Activated T-cell treated with anti-CD3 and anti-CD28 coated beads for 48 hours (primary cell): ENCODE measurements at regions not wholly inside any gene's neighbourhood (a gene's known extent, or its start where the extent isn't known, plus 50 kb on each side); places are given as distances from the start of the nearest gene placed in this dataset.
A peak's percentile ranks its signal among the peaks of the same experiment; 100 is the strongest.

ENCODE experiments used
- DNase-seq: peaks from one replicate; pipeline ENCODE4 v3.0.0-alpha.2; 2020; ENCODE audit warnings: low read depth

- no peak for DNase-seq
These were observed 357.6 kb downstream of the RPS29 start for GRCh38 chr14:49228552-49228951.

DNA sequence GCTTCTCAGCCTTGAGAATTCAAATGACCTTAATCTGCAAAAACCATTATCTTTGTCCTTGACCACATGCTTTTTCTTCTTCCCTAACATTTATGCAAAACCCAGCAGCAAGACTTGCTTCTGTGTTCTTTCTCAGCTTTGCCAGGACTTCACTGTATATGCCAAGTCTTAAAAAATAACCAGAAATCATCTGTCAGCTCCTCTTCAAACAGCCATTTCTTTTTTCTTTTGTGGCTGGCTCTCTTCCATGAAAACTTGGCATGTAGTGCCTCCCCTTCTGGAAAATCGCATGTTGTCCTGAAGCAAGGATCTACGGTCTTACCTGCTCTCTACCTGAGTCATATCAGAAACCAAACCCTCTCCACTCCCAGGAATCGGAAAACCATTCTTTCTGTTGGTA is 364.9 kb downstream of the RPS29 start:
- DNase-seq: no peak

DNA sequence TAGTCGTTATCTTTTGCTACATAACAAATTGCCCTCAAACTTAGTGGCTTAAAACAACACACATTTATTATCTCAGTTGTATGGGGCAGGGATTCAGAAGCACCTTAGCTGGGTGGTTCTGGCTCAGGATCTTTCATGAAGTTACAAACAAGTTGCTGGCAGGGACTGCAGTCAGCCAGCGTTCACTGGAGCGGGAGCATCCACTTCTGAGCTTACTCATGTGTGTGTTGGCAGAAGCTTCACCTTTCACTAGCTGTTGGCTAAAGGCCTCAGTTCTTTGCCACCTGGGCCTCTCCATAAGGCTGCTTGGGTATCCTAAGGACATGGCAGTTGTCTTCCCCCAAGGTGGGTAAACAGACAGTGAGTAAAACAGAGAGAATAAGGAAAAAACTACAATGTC is 365.7 kb downstream of the RPS29 start:
- no peak for DNase-seq

DNA sequence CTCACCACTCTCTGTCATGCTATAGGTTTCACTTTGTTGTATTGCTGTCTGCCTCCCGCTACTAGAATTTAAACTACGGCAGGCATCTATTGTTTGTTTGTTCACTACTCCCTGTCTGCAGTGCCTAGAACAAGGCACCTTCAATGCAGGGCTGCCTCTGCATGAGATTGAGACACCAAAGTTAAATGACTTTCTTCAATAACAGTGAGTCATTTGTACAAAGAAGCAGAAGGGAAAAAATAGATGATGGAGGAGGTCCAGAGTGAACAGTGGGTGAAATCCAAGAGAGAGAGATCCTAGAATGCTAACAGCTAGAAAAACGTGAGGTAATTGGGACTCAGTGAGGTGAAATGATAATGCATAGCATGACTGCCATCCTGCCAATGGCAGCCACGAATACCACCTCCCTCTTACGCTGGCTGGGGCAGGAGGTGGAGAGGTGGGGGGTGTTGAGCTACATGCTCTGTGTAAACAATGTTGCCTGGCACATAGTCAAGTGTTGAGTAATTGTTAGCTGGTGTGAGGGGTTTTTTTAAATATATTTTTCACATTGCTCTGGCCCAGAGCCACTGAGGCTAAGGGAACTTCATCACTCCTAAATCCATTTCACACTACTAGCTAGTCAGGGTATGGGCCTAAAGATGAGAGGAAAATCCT is 367.6 kb downstream of the RPS29 start:
- DNase-seq: no peak

DNA sequence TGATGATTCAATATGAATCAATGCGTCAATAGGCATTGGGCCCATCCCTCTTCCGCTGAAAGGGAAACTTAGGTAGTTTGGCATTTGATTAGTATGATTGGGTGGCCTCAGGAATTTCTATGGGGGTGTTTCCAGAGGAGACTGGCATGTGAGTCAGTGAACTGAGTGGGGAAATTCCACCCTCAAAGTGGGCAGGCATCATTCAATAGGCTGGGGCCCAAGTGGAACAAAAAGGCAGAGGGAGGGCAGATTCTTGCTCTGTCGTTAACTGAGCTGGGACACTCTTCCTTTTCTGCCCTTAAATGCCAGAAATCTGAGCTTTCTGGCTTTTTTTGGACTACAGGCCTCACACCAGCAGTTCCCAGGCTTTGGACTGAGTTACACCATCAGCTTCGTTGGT is 373.5 kb downstream of the RPS29 start:
- DNase-seq: no peak

DNA sequence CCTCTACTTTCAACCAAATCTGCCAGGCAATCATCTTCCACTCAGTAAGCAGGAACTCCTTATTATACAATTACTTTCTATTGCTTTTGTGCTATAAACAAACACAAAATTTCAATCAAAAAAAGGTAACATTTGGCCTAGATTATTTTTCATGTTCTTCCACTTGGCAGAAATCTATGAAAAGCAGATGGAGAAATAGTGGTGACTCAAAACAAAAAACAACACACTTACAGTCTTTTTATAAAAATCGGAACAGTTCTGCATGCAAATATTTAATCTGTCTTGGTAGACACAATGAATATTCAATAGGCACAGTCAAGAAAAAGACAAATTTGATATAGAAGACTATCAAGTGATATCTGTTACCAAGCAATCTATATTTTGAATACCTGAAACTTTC is 376.8 kb downstream of the RPS29 start:
- no peak for DNase-seq

GRCh38 chr14:49206828-49207227 is 379.4 kb downstream of the RPS29 start:
- DNase-seq: no peak

DNA sequence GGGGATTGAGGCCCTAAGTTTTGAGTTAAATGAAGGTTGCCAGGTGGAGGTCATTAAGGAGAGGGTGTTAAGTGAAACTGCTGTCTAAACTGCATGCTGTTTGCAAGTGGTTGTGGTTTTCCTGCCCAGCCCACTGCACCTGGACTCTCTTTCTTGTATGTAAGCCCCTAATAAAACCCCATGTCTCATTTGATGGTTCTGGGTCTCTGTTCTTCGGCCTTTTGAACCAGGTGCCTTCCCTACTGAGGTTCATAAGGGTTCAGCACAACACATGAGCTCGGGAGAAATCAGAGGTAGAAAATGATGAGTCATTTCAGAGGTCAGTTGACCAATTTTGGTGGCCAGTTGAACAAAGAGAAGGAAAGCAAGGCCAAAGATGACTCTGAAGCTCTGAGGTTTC is 382.5 kb downstream of the RPS29 start:
- DNase-seq: no peak

DNA sequence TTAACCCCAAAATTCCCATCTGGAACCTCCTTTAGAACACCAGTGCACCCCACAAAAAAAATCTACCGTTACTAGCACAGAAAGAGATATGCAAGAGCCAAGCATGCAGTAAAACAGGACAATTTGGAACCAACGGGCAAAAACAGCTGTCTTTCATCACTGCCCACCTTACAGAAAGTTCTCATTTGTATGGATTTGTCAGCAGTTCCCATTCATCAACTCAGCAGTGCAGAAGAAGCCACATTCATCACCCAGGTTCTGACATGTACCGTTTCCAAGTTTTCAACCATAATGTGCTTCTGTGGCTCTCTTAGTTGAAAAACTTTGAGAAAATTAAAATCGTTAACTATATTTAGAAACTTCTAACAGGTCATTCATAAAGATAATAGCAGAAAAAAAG is 387.0 kb downstream of the RPS29 start:
- no peak for DNase-seq

- DNase-seq: no peak
These were observed 389.9 kb downstream of the RPS29 start for GRCh38 chr14:49196327-49196726.

DNA sequence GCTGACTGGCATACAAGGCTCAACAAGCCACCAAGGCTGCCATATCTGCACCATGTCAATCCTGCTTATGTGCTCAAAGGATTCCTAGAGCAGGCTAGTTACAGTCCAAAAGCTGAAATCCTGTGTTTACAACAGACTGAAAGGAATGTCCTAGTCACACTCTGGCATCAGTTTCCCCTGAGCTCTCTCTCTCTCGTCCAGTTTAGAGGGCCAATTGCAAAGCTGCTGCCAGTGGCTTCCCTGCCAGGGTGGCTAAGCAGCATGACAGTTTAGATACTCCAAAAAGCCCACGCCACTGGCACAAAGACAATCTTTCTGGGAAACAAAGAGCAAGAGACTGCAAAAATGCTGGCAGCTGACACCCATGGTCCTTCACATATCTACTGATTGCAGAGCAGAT is 392.1 kb downstream of the RPS29 start:
- no peak for DNase-seq

GRCh38 chr14:49193332-49194065 is 392.7 kb downstream of the RPS29 start:
- DNase-seq: no peak

DNA sequence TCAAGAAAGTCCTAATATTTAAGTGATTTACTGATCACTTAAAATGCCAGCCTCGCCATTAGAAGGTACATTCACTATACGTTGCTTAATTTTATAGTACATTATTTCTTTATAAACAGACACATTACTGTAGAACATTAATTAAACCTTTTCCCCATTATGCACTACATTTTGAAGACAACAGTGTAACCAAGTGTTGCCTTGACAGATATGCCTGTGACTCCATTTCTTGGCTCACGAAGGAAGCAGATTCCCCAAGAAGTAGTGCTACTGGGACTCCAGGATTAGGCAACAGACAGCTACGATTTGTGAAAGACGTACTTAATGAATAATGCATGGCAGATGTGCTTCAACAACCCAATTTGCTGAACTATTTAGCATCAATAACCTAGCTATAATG is 394.8 kb downstream of the RPS29 start:
- no peak for DNase-seq

- DNase-seq: no peak
These were observed 396.8 kb downstream of the RPS29 start for GRCh38 chr14:49189375-49189774.

DNA sequence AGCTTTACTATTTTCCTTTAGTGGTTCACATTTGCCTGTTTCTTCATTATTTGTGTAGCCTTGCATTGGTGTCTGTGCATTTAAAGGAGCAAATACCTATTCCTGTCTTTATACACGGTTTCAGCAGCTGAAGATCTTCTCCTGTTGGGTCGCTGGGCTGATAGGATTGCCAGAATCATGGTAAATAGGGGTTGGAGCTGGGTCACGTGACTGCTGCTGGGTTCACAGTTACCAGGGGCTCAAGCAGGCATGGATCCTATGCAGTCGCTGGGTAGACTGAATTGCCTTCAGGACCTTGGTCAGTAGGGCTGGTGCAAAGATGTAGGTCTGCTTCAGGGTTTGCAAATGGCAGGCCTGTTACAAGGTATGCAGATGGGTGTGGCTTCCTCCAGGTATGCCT is 398.4 kb downstream of the RPS29 start:
- no peak for DNase-seq

GRCh38 chr14:49173765-49174373 is 412.3 kb downstream of the RPS29 start:
- peak; percentile 19 for DNase-seq

GRCh38 chr14:49164074-49164473 is 422.1 kb downstream of the RPS29 start:
- DNase-seq: no peak

GRCh38 chr14:49160983-49161382 is 425.2 kb downstream of the RPS29 start:
- DNase-seq: no peak

DNA sequence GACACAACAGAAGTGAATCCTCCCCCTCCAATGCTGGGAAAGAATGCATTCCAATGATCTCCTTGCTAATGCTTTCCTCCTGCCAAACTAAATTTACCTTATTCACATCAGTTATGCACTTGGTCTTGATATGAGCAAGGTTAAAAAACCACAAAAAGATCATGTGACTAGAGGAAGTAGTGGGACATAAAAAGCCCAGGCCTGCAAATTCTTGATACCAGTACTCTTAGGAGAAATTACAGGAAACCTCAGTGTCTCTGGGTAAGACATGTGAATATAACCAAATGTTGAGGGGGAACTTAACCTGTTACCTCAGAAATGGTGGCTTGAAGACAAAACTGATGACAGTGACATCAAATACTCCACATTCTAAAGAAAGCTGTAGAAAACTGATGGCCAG is 427.1 kb downstream of the RPS29 start:
- DNase-seq: no peak

DNA sequence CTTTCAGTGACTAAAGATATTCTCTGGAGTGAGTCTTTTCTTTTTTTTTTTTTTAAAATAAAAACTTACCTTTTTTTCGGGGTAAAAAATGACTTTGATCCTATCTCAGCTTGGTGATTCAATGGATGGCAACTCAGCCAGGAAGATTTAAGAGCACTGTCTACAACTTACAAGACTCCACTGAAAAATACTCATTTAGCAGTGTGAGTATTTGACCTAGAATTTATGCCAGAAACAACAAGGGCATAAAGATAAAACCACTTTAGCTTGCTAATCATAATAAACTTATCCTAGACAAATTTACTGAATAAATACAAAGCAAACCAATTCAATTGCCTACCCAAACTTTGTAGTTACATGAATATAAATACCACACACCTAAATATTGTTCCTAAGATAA is 446.6 kb downstream of the RPS29 start:
- DNase-seq: no peak

GRCh38 chr14:49134940-49135339 is 451.2 kb downstream of the RPS29 start:
- no peak for DNase-seq

GRCh38 chr14:49121246-49121645 is 464.9 kb downstream of the RPS29 start:
- no peak for DNase-seq

DNA sequence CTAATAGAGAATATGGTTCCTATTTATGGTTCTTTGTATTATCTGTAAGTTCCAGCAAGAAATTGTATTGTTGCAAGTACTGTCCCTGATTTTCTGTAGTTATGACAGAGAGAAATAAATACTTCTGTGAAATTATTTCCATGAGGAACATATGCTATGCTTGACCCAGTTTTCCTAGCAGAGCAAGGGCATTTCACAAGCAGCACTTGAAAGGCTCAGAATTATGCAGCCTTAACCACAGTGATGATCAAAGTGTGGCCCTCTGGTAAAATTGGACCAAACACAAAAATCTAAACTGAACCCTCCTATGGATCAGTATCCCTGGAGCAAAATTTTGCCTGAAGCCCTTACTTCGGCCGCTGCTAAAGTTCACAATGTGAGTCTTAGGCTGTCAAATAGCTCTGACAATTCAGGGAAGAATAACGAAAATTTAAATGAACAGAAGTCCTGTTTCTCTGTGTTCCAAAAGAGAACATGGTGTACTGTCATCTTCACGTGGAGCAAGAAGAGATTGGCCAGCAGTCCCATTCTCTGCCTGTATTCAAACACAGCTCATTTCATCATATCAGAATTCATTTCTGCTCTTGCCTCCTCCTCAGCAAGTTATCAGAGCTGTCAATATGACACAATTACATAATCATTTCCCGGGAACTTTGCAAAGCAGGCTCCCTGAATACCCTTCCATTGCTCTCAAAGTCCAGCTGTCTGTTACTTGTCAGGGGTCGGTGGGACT is 471.9 kb downstream of the RPS29 start:
- DNase-seq: no peak
